NCI-H2107 (cell line): ENCODE measurements at regions not wholly inside any gene's neighbourhood (a gene's known extent, or its start where the extent isn't known, plus 50 kb on each side); places are given as distances from the start of the nearest gene placed in this dataset.

Experiments used
- DNase-seq: peaks from one replicate; lab custom pipeline; 2025; lab: John Stamatoyannopoulos, UW

DNA sequence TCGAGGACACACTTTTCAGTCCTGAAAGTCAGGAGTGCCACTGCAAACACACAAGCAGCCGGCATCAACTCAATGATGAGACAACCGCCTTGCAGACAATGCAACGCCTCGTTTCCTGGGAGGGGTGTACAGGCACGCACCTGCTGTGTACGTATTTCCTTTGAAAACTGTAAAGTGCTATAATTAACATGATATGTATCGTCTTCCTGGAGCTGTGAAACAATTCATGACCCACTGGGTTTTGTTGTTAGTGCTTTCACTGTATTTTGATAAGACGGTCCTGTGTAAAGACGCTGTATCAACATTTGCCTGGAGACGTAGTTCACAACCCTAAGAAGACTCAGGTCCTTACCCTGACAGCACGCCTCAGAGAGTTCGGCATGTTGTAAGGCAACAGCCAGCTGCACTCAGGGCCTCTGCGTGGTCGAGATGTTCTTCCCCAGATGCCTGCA, 105.7 kb upstream of the ANO1 start:
- no peak for DNase-seq

DNA sequence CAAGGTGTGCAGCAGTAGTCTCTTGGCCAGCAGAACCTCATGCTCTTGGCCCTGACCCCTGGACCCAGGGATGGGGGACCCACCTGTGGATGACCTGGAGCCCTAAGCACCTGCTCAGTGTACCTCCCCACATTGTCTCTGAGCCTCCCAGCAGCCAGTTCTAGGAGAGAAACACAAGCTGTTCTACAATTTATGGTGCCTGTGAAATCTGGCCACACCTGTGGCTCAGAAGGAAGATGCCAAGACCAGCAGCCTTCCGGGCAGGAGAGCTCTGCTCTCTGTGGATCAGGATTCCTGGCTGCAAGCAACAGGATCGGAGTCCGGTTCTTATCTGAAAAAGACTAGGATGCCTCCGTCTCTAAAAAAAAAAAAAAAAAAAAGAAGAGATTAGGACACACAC, 103.6 kb upstream of the ANO1 start:
- no peak for DNase-seq

DNA sequence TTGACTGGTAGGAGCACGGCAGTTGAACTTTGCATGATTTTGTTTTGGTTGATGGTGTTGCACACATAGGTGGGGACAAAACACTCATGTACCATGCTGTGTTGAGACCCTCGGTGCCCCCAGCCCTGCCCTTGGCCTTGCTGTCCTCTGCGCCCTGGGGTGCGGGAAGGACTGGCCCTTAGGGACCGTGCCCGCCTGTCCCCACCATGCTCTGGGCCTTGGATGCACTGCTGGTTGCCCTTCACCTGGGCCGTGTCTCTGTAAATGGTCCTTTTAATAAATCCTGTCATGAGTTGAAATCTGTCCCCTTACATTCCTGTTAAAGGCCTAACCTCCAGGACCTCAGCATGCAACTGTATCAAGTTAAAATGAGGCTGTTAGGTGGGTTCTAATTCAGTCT, 102.3 kb upstream of the ANO1 start:
- no peak for DNase-seq

DNA sequence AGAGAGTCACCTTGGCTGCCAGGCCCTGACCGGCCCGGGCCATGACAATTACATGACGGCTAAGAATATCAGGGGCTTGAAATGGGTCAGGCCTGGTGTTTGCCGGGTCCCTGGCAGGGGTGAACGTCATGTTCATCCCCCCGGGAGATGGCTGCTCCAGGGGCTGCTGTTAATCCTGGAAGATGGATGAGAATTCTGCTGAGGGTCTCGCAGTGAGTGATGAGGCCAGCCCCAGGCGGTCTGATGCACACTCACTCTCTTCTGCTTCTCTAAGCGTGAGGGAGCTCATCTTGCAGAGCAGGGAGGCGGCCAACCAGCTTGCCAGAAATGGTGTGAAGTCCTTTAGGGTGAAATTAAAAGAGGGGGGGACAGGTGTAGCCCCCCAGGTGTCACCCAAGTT, 101.3 kb upstream of the ANO1 start:
- DNase-seq = no peak

DNA sequence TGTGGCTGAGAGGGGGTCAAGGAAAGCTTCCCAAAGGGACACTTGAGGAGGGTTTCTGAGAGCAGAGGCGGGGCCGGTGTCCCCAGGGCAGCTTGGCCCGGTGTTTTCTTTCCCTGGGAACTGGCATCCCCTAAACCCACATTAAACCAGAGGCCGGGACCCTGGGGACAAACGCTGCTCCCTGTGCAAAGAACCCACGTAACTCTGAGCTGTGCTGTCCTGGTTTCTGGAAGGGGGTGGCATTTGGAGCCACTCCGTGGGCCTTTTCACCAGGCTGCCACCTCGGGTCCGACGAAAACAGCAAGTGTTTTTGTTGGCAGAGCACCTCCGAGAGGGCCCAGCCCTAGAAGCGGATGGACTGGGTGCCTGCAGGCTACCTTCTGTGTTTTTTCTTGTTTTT, 100.2 kb upstream of the ANO1 start:
- no peak for DNase-seq

DNA sequence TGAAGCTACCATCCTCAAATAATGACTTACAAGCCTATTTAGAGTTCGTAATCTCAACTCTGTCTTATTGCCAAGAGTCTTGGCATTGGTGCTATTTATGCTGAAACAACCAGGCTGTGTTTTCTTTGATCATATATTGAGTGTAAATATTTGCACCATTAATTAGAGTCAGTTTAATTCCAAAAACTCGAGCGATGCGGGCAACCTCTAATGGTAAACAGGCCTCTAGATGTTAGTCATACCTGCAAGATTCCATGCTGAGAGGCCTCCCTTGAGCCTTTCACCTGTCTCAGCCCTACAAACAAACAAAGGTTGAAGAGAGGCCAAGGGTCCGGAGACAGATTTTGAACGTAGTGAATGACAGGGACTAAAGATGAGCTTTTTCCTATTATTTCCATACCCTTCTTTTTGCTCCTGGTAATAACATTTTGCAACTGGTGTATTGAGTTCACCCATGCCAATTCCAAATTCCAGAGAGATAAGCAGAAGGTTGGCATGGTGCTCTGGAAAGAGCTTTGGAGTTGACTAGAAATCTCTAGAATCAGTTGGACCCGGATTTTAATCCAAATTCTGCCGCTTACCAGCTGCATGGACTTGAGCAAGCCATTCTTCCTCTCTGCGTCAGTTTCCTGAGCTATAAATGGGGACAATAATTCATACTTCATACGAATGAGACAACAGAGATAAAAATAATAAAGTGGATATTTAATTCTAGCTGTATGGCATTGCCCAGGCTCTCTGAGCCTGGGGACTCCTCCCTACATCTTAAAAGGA, 99.1 kb upstream of the ANO1 start:
- no peak for DNase-seq

DNA sequence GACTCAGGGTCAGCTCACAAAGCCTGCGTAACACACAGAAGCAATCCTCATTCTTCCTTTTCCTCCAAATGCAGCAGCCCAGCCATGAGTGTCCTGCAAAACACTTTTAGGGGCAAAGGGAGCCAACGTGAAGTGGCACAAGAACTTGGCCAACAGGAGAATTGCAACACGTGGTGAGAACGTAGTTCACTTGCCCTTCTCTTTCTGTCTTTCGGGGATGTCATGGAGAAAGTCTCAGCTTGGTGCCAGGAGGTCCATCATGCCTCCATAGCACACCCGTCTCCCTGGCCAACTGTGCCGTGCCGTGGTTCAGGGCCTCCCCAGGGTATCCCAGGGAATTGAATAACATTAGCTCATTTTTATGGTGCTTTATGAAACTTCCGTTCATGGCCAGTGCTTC, 98.5 kb upstream of the ANO1 start:
- DNase-seq = no peak

DNA sequence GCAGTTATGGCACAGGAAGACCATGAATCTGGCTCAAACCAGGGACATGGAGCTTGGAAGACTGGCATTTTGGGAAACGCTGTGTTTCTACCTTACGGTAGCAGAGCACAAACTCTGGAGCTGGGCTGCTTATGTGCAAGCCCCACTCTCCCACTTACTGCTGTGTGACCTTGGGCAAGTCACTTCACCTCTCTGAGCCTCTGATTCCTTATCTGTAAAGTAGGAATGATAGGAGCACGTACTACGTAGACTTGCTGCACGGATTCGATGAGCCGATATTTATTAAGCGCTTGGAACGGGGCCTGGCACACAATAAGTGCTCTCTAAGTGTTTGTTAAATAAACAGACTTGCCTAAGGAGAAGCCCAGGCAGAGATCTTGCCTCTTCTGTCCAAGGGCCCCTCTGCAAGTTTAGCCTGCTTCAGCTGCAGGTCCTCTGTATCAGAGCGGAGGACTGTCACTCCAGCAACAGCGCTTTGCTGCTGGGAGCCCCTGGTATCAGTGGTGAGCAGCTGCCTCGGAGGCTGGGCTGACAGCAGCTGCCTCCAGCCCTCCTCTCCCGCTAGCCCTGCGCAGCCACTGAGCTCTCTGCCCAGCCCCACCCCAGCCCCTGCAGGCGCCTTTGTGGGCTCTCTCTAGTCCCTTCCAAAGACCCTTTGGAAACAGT, 96.9 kb upstream of the ANO1 start:
- DNase-seq = no peak

DNA sequence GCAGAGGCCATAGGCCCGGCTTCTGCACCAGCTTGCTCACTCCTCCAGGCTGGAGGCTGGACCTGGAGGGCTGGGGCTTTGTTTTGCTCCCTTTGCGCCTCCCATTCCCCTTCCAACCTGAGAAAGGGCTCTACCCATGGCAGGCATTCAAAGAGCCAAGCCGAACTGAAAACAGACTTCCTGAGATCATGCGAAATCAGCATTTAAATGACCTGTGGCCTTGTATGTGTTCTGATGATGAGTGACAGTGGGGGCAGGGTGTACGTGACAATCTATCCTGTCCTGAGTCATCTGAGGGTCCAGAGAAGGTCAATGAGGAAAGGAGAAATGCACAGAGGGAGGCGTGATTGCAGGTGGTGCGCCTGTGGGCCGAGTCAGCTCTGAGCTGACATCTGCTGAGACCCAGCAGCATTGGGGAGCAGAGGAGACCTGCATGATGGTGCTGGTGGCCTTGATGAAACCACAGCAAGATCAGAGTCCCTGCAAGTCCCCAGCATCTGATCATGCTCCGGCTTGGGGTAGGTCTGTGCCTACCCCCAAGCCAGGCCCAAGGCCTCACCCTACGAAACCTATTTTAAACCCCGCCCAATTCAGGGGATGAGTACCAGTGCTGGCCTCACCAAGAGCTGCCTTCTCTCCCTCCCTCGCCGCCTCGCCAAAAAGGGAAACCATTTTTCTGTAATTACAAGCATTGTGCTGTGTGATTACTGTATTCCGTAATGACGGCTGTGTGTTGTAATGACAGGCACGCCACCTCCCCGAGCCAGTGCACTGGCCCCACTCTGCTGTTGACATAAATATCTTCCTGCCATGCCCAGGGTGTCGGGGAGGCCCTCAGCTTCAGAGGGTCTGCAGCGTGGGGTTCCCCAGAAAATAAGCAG, 95.2 kb upstream of the ANO1 start:
- DNase-seq = no peak

DNA sequence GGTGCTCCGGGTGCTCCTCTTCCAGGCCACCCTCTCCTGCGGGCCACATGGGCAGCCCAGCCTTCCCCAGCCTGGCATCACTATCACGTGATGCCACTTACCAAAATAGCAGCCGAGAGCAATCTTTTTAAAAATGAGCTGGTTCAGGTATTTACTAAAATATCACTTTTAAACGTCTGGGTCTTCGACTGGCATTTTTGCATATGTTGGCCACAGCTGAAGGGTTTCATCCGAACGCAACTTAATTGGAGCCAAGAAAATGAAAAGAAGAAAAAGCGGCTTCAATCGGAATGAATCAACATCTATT, 94.6 kb upstream of the ANO1 start:
- no peak for DNase-seq

DNA sequence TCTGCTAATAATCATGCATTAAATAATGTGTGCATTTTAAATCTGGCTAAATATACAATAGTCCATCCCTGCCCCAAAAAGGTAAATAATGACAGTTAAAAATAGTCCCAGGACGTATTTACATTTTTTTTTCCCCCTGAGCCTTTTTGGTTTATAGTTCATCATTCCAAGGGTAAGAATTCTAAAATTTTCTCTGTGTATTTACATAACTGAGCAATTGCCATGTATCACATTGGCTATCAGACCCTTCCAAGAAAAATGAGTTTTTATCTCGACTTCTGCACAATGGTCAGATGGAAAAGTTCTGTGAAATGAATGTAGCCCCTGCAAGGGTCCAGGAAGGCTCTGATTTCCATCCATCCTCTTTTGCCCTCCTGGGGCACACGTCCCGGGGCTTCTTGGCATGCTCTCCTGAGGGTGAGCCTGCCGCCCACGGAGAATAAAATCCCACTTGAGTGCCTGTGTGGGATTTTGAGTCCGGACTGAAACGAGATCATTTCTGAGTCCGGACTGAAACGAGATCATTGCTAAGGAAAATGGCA, 94.1 kb upstream of the ANO1 start:
- DNase-seq = no peak

DNA sequence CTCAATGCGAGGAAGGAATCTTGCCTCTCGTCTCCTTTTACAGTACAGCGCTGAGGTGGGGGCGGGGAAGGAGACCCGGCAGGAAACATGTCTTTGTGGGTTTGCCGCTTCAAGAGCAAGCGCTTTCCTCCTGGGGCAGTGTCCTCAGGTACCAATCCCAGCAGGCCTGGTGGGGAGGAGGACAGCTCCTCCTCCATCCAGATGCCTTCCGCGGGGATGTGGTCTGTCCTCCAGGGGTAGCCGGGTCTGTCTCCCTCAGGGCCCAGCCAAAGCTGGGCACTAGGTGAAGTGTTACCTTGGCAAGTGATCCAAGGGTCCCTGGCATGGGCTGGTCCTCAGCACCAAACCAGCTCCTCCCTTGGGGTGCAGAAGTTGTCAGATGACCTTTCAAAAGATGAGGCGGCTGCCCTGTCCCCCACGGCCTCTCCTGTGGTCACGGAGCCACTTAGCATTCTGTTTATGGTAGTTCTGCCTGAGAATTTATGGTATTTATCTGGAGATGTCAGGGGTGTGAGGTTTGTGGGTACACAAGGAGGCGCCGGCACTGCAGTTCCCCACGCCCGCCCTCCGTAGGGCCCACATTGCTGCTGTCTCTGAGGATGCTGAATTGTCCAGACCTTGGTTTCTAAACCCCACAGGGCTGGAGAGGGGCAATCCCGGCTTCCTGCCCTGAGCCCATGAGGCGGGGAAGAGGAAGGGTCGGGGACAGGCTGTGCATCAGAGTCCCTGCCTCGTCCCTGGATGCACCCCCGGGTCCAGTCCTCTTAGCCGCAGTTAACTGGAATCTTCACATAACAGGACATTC, 93.5 kb upstream of the ANO1 start:
- no peak for DNase-seq

DNA sequence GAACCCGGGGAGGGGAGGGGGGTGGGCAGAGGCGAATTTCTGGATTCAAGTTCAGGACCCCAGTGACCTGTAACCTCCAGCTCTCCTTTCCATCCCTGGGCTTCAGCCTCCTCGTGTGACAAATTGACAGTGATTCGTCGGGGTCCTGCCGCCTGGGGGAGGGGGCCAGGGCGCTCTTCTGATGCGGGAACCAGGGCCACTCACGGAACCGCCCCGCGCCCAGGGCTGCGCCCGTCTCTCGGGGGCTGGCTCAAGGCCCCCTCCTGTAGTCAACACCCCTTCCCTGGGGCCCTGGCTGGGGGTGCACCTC, 92.8 kb upstream of the ANO1 start:
- DNase-seq = no peak

DNA sequence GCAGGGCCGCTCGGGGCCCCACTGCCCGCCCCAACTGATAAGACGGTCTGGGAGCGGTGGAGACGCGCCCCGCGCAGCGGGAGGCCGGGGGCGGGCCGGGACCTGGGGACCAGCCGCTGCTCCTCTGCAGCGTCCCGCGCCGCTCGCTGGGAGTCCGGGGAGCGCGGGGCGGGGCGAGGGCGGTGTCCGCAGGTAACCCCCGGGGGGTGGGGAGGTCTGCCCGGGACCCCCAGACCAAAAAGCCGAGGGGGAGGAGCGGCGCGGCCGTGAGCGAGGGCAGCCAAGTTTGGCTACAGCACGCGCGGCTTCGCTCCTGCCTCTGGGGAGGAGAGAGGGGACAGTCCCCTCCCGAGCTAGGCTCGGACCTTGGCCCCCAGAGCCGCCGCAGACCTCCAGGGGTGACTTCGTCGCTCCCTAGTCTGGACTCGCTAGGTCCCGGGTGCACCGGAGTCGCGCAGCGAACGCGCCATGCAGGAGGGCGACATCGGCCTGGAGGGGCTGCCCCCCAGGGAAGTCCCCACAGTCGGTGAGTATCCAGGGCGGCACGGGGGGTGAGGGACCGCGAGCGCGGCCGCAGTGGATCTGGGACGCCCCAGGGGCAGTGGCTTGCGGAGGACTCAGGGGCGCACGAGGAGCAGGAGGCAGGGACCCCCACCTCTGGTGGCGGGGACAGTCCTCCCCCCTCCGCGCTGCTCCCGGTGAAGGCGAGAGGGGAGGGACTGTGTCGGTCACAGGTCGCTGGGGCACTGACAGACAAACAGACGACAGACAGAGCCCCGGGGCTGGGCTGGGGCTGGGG, 92.3 kb upstream of the ANO1 start:
- DNase-seq = no peak

DNA sequence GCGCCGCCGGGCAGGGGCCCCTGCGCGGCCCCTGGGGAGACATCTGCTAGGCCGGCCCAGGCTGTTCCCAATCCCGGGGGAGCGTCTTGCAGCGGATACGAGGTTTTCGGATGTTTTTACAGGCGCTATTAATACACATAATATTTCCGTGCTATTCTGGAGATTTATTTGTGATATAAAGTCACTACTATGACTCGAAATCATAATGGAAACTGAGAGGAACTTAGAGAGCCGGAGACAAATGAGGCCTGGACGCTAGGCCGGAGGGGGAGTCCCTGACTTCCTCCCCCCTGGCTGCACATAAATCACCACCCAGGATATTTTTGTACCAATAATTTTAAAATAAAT, 91.7 kb upstream of the ANO1 start:
- DNase-seq = no peak

DNA sequence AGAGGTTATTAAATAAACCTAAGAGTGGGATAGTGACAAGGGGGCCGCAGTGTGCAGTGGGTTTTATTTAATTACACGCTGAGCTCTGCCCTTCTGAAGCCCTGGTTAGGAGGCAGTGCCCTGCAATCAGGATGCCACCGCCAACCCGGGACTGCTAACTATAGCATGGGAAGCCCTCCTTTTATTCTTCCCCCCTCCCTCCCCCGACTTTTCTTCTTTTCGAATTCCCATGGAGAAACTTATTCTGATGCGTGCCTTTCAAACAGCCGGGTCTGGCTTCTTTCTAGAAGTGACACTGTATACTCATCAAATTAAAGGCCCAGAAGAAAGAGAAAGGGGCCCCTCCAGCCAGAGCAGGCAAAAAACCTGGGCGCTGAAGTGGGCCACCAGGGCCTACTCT, 91.3 kb upstream of the ANO1 start:
- DNase-seq = no peak

DNA sequence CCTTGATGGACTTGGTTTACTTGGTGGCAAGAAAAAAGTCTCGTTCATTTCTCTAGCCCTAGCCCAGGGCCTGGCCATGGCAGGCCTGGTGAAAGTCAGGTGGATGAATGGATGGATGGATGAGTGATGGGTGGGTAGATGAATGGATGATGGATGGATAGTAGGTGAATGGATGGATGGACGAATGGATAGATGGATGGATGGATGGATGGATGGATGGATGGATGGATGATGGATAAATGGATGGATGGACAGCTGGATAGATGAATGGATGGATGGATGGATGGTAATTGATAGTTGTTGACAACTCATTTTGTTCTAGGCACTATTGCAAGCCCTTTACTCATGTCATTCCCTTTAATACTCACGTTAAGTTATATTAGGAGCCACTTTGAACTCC, 86.1 kb upstream of the ANO1 start:
- DNase-seq = no peak

DNA sequence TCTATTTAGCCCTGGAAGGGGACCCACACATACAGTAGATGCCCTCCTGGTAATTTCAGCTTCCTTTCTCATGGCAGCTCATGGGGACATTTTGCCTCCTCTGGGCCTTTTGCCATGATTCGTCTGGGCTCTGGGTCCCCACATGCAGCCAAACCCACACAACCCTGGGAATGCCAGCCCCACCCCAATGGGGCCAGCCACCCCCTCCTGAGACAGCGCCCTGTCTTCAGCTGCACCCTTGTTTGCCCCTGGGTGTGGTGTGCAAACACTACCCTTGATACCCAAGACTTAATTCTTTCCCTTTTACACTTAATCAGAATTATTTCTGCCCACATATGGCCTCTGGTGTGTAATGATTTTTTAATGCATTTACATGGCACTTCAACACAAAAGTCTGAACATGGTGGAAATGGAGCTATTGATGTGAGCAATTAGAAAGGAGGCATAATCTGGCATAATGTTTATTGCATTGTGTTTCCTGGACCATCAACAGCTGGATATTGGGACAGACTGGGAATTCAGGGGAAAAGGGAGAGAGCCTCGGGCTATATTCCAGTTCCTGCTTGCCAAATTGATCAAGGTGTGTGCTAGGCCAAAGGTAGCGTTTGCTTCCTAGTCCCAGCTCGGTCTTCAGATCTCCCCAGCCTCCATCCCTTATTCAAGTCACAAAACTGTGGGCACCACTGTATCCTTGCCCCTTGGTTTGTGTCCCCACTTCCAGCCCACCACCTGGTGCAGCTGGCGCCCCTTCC, 85.0 kb upstream of the ANO1 start:
- DNase-seq = no peak

DNA sequence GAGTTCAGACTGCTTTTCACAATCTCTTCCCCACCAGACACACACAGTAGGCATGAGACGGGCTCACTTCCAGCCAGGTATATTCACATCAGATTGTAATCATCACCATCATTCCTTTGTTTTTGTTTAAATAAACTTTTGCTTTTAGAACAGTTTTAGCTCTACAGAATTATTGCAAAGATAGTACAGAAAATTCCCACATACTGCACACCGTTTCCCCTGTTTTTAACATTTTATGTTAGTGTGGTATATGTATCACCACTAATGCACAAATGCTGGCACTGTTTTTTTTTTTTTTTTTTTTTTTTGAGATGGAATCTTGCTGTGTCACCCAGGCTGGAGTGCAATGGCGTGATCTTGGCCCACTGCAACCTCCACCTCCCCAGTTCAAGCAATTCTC, 83.3 kb upstream of the ANO1 start:
- DNase-seq = no peak

DNA sequence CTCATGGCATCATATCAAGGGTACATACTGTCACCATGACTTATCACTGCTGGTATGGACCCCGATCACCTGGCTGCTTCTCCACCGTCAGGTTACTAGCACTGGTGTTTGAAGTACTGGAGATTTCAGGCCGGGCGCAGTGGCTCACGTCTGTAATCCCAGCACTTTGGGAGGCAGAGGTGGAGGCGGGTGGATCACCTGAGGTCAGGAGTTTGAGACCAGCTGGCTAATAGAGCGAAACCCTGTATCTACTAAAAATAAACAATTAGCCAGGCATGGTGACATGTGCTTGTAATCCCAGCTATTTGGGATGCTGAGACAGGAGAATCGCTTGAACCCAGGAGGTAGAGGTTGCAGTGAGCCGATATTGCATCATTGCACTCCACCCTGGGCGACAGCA, 82.4 kb upstream of the ANO1 start:
- no peak for DNase-seq

DNA sequence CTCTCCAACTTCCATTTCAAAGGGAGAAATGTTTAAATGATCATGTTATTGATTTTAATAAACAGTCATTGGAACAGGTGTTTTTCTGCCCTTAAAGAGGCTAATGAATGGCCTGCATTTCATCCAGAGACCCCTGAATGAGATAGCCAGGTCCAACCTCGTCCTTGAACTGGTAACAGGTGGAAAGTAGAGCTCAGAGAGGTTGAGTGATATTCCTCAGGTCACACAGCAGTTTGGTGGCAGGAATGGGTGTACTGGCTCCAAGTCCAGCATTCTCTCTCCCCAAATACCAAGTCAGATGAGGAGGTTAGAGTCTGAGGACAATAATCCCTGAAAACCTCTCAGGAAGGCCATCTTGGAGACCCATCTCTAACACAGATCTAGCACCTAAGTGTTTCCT, 81.7 kb upstream of the ANO1 start:
- DNase-seq = no peak
